Mucosa of gallbladder (tissue), 1 donor: ENCODE measurements at regions not wholly inside any gene's neighbourhood (a gene's known extent, or its start where the extent isn't known, plus 50 kb on each side); places are given as distances from the start of the nearest gene placed in this dataset.
"Not testable (repeated sequence)": the region's sequence is repeated elsewhere in the genome, so short reads cannot be mapped to it uniquely, and the experiment has no call there.

Experiments used
- DNase-seq: peaks from one replicate; pipeline ENCODE4 v3.0.0-alpha.2; 2020; ENCODE audit warnings: low spot score
- donor health status: DM: no; HTN: no; CAD: no.

GRCh38 chr6:102918161-102918560 lies 1524.7 kb downstream of the GRIK2 start:
- DNase-seq: no peak

- no peak for DNase-seq
These were observed 1518.1 kb downstream of the GRIK2 start for GRCh38 chr6:102911571-102911970.

GRCh38 chr6:102910701-102911139 lies 1517.2 kb downstream of the GRIK2 start:
- not testable (repeated sequence) for DNase-seq

DNA sequence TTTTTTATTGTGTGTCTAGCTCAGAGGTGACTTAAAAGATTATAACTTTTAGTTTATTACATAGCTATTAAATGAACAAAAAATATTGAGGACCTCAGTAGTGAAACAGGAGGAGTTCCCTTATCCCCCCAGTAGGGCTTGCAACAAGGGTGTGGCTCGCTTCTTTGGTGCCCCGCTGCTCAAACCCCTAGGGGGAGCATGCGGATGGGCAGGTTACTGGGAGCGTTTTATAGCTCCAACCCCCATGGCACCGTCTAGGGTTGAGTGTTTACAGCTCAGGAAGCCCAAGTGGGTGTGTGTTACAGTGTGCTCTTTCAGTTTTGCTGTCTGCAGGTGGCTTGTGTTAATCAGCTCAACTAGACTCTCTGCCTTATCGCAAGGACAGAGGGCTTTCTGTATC lies 1513.7 kb downstream of the GRIK2 start:
- DNase-seq: no peak

- no peak for DNase-seq
These were observed 1509.0 kb downstream of the GRIK2 start for GRCh38 chr6:102902471-102902870.

DNA sequence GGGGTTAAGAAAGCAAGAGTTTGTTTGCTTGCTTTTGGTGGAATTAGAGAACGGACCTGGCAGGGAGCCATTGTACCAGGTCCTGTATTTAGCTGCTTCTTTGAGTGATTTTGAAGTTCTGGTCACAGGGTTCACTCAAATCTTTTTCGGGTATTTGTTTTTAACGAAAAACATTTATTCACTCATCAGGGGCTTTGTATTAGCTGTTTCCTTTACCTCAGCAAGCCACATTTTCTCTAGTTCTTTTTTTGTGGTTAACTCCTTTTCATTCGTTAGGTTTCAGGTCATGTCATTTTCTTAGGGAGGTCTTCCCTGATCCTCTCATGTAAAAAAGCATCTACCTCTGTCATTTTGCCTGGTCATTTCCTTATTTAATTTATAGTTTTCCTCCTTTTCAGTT lies 1502.2 kb downstream of the GRIK2 start:
- DNase-seq: no peak

DNA sequence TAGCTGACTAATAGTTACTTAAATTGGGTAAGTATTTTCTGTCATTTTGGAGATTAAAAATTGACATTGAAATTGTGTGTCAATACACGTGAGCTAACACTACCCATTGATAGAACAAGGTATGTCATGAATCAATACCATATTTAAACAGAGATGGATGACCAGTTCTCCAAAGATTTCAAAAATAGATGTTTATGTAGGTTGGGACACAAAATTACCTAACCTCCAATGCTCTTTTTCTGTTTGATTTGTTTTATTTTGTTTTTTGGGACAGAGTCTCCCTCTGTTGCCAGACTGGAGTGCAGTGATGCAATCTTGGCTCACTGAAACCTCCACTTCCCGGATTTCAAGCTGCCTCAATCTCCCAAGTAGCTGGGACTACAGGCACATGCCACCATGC lies 1491.7 kb downstream of the GRIK2 start:
- DNase-seq: no peak

- no peak for DNase-seq
These were observed 1459.9 kb downstream of the GRIK2 start for GRCh38 chr6:102853249-102853955.

DNA sequence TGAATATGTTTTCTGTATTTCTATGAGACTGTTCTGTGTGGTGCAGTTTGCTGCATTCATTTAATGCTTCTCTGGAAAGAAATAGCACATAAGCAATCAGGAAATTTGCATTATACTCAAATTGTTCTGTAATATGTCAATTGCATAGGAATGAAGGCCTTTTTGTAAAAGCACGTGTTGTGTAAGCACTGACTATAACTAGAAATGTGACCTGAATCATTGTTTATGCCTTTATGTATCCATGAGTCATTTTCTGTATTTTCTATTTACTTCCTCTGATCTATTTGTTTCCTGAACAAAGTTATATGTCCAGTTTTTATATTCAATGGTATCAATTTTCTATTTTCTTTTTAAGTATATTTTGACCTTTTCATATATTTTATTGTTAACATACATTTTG lies 1455.3 kb downstream of the GRIK2 start:
- DNase-seq: no peak

GRCh38 chr6:102848210-102848609 lies 1454.7 kb downstream of the GRIK2 start:
- DNase-seq: no peak

DNA sequence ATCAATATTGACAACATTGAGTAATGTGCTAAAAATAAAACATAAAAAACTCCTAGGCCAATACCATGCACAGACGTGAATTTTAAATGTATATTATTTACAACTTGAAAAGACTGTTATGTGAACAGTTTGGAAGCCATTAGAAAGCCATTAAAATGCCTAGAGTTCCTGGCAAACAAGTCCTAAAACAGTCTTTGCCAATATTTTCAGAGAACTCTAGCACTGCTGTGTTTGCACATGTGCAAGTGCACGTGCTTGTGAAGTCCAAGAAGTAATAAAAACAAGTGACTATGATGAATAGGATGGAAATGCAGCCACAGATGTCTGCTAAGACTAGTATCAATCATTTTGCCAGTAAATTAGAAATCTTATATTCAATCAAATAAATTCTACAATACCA lies 1447.6 kb downstream of the GRIK2 start:
- no peak for DNase-seq

DNA sequence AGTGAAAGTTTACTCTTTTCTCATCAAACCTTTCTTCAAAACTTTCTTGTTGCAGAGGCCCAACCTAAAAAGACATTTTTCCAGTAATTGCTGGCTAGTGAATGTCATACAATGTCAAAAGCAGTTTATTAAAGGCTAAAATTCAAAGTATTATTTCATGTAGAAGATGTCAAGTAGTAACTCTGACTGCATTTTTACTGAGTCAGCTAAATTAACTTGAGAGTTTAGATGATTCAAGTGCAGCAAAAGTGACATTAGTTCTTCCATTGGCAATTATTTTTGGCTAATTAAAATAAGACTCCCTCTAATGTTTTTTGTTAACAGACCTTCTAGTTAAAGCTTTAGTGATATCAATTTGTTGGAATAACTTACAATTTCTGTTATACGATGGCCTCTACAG lies 1438.5 kb downstream of the GRIK2 start:
- DNase-seq: no peak

DNA sequence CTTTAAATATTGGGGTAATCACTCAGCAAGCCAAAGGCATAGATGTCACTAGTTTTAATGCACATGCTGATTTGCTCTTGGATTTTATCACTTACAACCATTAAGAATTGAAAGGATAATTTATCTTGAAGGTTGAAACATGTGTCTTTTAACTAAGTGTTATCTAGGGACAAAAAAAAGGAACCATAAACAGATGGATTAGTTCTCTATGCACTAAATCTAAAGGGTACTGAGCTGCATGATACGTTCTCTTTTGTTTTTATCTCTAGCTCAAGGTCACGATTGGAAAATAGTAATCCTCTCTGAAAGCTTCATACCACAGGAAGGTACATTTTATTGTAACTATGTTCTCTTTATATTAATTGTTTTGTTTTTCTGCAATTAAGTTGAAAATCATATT lies 1426.6 kb downstream of the GRIK2 start:
- no peak for DNase-seq

DNA sequence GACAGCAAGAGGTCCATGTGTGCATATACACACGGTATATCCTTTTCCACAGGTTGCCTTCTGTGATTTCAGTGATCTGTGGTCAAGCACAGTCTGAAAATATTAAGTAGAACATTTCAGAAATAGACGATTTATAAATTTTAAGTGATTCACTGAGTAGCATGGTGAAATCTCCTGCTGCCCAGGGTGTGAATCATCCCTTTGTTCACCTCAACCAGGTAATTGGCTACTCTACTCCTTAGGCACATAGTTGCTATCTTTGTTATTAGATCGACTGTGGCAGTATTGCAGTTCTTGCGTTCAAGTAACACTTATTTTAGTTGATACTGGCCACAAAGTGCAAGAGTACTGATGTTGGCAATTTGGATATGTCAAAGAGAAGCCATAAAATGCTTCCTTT lies 1421.7 kb downstream of the GRIK2 start:
- DNase-seq: no peak

DNA sequence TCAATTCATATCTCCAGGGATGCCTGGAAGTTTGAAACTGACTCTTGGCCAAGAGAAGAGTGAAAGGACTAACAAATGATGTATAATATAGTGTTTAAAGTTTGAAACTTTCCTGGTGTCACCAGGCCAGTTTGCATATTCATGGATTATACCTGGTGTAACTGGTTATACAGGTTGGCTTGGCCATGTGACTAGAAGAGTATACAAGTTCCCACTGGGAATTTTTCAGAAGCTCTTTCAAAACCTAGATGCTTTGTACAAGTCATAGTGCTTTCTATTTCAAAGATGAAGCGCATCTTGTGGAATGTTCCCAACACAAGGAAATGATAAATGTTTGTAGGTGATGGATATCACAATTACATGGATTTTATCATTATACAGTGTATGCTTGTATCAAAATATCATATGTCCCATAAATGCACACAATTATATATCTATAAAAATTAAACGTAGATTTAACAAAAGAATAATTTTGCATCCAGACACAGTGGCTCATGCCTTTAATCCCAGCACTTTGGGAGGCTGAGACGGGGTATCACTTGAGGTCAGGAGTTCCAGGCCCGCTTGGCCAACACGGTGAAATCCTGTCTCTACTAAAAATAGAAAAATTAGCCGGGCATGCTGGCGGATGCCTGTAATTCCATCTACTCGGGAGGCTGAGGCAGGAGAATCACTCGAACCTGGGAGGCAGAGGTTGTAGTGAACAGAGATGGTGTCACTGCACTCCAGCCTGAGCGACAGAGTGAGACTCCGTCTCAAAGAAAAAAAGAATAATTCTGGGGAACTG lies 1420.2 kb downstream of the GRIK2 start:
- DNase-seq: no peak

DNA sequence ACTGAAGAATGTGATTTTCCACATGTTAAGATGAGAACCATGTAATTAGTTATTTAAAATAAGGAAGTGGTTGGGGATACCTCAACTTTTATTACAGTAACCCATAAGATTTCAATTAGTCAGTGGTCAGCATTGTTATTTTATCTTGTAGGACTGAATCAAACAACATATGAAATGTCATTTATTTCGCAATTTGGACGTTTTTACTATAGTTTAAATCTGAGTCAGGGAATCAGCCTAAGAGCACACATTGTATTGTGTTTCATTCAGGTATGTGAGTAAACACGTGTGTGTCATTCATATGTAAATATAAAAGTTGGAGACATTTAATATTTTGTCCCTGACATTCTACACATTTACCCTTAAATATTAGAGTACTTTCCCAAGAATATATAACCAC lies 1418.7 kb downstream of the GRIK2 start:
- no peak for DNase-seq

GRCh38 chr6:102808944-102809505 lies 1415.5 kb downstream of the GRIK2 start:
- not testable (repeated sequence) for DNase-seq

- DNase-seq: no peak
These were observed 1405.5 kb downstream of the GRIK2 start for GRCh38 chr6:102799051-102799450.

- DNase-seq: no peak
These were observed 1405.1 kb downstream of the GRIK2 start for GRCh38 chr6:102798636-102799035.

GRCh38 chr6:102793752-102794151 lies 1400.2 kb downstream of the GRIK2 start:
- DNase-seq: no peak

GRCh38 chr6:102774326-102774725 lies 1380.8 kb downstream of the GRIK2 start:
- no peak for DNase-seq

- no peak for DNase-seq
These were observed 1380.1 kb downstream of the GRIK2 start for GRCh38 chr6:102773636-102774035.

- DNase-seq: no peak
These were observed 1373.5 kb downstream of the GRIK2 start for GRCh38 chr6:102766963-102767362.
